Left ventricle myocardium inferior (tissue), 1 donor: ENCODE measurements at regions not wholly inside any gene's neighbourhood (a gene's known extent, or its start where the extent isn't known, plus 50 kb on each side); places are given as distances from the start of the nearest gene placed in this dataset.
"Not testable (repeated sequence)": the region's sequence is repeated elsewhere in the genome, so short reads cannot be mapped to it uniquely, and the experiment has no call there.

Source experiments
- DNase-seq: peaks from one replicate; pipeline ENCODE4 v3.0.0-alpha.2; 2020
- H3K27ac ChIP-seq: fragments of 200-600 bp; replicated peaks from 2 replicates; pipeline ENCODE4 v1.8.0; 2021
- H3K27me3 ChIP-seq: fragments of 200-600 bp; 2 replicates; pipeline ENCODE4 v1.8.0; 2021; ENCODE audit warnings: low read depth
- H3K36me3 ChIP-seq: fragments of 200-600 bp; 2 replicates; pipeline ENCODE4 v1.8.0; 2021
- H3K4me1 ChIP-seq: fragments of 200-600 bp; 2 replicates; pipeline ENCODE4 v1.8.0; 2021
- H3K4me3 ChIP-seq: fragments of 200-600 bp; 2 replicates; pipeline ENCODE4 v1.8.0; 2021; ENCODE audit warnings: mild to moderate bottlenecking, moderate library complexity
- H3K9me3 ChIP-seq: fragments of 200-600 bp; replicated peaks from 2 replicates; pipeline ENCODE4 v1.8.0; 2021
- intact Hi-C: fragments of 100-400 bp; cut with micrococcal nuclease; formaldehyde crosslinking; loops from one replicate; pipeline ENCODE4 v1.11.0; 2022
- TF ChIP-seq, protein P1 (sequence below): fragments of 200-600 bp; IDR thresholded peaks from 2 replicates; pipeline ENCODE4 v1.8.0; 2021; ENCODE audit warnings: antibody characterized with exemption, mild to moderate bottlenecking, borderline replicate concordance
- donor health status: DM: no; HTN: yes; CAD: no; lungs with severe emphysema.

- Histone ChIP-seq H3K4me3 (no peak overlapping the region), H3K9me3 (no peaks in the 10 kb centered on the region), H3K27ac (no peak overlapping the region), H3K27me3 (peaks cover 23% of the 10 kb centered on the region), H3K4me1 (no peaks in the 10 kb centered on the region), H3K36me3 (no peaks in the 10 kb centered on the region)
- no peak for DNase-seq
- TF ChIP-seq, protein P1, sequence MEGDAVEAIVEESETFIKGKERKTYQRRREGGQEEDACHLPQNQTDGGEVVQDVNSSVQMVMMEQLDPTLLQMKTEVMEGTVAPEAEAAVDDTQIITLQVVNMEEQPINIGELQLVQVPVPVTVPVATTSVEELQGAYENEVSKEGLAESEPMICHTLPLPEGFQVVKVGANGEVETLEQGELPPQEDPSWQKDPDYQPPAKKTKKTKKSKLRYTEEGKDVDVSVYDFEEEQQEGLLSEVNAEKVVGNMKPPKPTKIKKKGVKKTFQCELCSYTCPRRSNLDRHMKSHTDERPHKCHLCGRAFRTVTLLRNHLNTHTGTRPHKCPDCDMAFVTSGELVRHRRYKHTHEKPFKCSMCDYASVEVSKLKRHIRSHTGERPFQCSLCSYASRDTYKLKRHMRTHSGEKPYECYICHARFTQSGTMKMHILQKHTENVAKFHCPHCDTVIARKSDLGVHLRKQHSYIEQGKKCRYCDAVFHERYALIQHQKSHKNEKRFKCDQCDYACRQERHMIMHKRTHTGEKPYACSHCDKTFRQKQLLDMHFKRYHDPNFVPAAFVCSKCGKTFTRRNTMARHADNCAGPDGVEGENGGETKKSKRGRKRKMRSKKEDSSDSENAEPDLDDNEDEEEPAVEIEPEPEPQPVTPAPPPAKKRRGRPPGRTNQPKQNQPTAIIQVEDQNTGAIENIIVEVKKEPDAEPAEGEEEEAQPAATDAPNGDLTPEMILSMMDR: no peak
- intact Hi-C loops: no loop called here
Observed at GRCh38 chr10:37490266-37490665, 364.9 kb downstream of the ANKRD30A start.

DNA sequence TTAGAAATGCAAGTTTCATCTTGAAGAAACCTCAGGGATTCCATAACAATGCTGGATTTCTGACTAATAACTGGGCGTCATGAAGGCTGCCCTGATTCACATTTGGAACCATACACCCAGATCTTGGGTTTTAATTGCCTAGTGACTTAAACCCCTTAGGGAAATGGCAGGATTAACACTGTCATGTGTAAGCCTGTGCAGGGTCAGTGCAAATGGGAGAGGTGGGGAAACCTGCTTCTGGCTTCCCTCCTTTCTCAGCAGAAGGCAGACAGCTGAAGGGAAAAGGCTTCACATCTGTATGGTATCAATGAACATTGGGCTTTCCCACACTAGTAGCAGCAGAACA lies 364.2 kb downstream of the ANKRD30A start:
- DNase-seq: no peak
- no peaks in the 10 kb centered on the region for H3K36me3 ChIP-seq
- H3K27ac ChIP-seq: no peak overlapping the region
- H3K4me1 ChIP-seq: no peaks in the 10 kb centered on the region
- peaks cover 27% of the 10 kb centered on the region for H3K27me3 ChIP-seq
- H3K4me3 ChIP-seq: no peak overlapping the region
- intact Hi-C loops: no loop called here
- TF ChIP-seq, protein P1: no peak
- no peaks in the 10 kb centered on the region for H3K9me3 ChIP-seq

GRCh38 chr10:37488792-37489657 lies 363.6 kb downstream of the ANKRD30A start:
- intact Hi-C loops: no loop called here
- Histone ChIP-seq H3K27ac (no peak overlapping the region), H3K4me3 (no peak overlapping the region), H3K36me3 (no peaks in the 10 kb centered on the region), H3K4me1 (no peaks in the 10 kb centered on the region), H3K9me3 (no peaks in the 10 kb centered on the region), H3K27me3 (peaks cover 27% of the 10 kb centered on the region)
- no peak for DNase-seq
- TF ChIP-seq, protein P1: no peak

GRCh38 chr10:37480596-37480995 lies 355.2 kb downstream of the ANKRD30A start:
- H3K4me3 ChIP-seq, H3K27ac ChIP-seq, DNase-seq, H3K4me1 ChIP-seq, H3K27me3 ChIP-seq, intact Hi-C loops, H3K9me3 ChIP-seq, H3K36me3 ChIP-seq: not testable (repeated sequence)

- intact Hi-C loops: no loop called here
- TF ChIP-seq, protein P1: no peak
- Histone ChIP-seq H3K36me3 (no peaks in the 10 kb centered on the region), H3K27me3 (no peaks in the 10 kb centered on the region), H3K9me3 (no peaks in the 10 kb centered on the region), H3K4me1 (no peaks in the 10 kb centered on the region), H3K27ac (no peak overlapping the region), H3K4me3 (no peak overlapping the region)
- DNase-seq: no peak
Observed at GRCh38 chr10:37479469-37479868, 354.1 kb downstream of the ANKRD30A start.

- Histone ChIP-seq H3K9me3 (no peaks in the 10 kb centered on the region), H3K27ac (no peak overlapping the region), H3K4me1 (no peaks in the 10 kb centered on the region), H3K36me3 (no peaks in the 10 kb centered on the region), H3K27me3 (peaks cover 2% of the 10 kb centered on the region), H3K4me3 (no peak overlapping the region)
- intact Hi-C loops: no loop called here
- TF ChIP-seq, protein P1: no peak
- no peak for DNase-seq
Observed at GRCh38 chr10:37478381-37478780, 353.0 kb downstream of the ANKRD30A start.
